AG09319 (cell line): ENCODE measurements at regions not wholly inside any gene's neighbourhood (a gene's known extent, or its start where the extent isn't known, plus 50 kb on each side); places are given as distances from the start of the nearest gene placed in this dataset.
"Not testable (repeated sequence)": the region's sequence is repeated elsewhere in the genome, so short reads cannot be mapped to it uniquely, and the experiment has no call there.

Experiments used
- DNase-seq: peaks from one replicate; pipeline ENCODE4 v3.0.0-alpha.2; 2010; ENCODE audit warnings: low read depth; ENCODE audit errors: extremely low read depth
- CTCF ChIP-seq: IDR thresholded peaks from 2 replicates; pipeline ENCODE4 v1.5.1; 2011; ENCODE audit warnings: low read depth, mild to moderate bottlenecking, inconsistent platforms, low read length, moderate library complexity

GRCh38 chr11:87724358-87724757, 450.9 kb downstream of the RAB38 start:
- DNase-seq: no peak
- TF ChIP-seq CTCF: no peak

GRCh38 chr11:87722756-87723565, 452.3 kb downstream of the RAB38 start:
- no peak for DNase-seq
- peak; percentile 72 for TF ChIP-seq CTCF

- no peak for DNase-seq
These were observed 455.7 kb downstream of the RAB38 start for GRCh38 chr11:87719326-87720073.

GRCh38 chr11:87712802-87713202, 462.4 kb downstream of the RAB38 start:
- DNase-seq: no peak
- TF ChIP-seq CTCF: no peak

More at GRCh38 chr11:87719326-87720073, 455.7 kb downstream of the RAB38 start:
- TF ChIP-seq CTCF: no peak

- TF ChIP-seq CTCF: no peak
- no peak for DNase-seq
These were observed 462.9 kb downstream of the RAB38 start for GRCh38 chr11:87712391-87712790.

- not testable (repeated sequence) for DNase-seq
These were observed 471.7 kb downstream of the RAB38 start for GRCh38 chr11:87703589-87703988.

- DNase-seq: no peak
- no peak for TF ChIP-seq CTCF
These were observed 499.2 kb downstream of the RAB38 start for GRCh38 chr11:87675993-87676392.
